Endothelial cell of umbilical vein (primary cell): ENCODE measurements at regions not wholly inside any gene's neighbourhood (a gene's known extent, or its start where the extent isn't known, plus 50 kb on each side); places are given as distances from the start of the nearest gene placed in this dataset.

Source experiments
- BruUV-seq: library from RNA; stranded (reverse); fragments of 400-500 nt; replicated peaks from 2 replicates; lab custom pipeline; 2021; lab: Mats Ljungman, UMichigan
- CTCF ChIA-PET: fragments of 300-600, 350-600 bp; sonication (Branson Sonifier 250); formaldehyde crosslinking; loops from one replicate; lab custom pipeline; 2021; ENCODE audit warnings: antibody characterized with exemption, inconsistent platforms; lab: Charles Lee
- POLR2A ChIA-PET: fragments of 300-600, 350-600 bp; sonication (Branson Sonifier 250); formaldehyde crosslinking; loops from one replicate; lab custom pipeline; 2021; ENCODE audit warnings: antibody characterized with exemption, inconsistent platforms; lab: Charles Lee
- DNase-seq: peaks from one replicate; pipeline ENCODE4 v3.0.0-alpha.2; 2011; ENCODE audit warnings: low read depth, low spot score
- FAIRE-seq: peaks from 2 replicates; lab custom pipeline; 2011; peaks lifted over from hg19 to GRCh38; lab: Jason Lieb, UNC
- H2AFZ ChIP-seq: 2 replicates; pipeline ENCODE4 v1.6.0; 2012; ENCODE audit warnings: low read depth, low read length, control low read depth, inconsistent platforms
- H3K27ac ChIP-seq: 2 replicates; pipeline ENCODE4 v1.5.1; 2011; ENCODE audit warnings: low read depth, mild to moderate bottlenecking, control low read depth, low read length, moderate library complexity; ENCODE audit not compliant: insufficient read depth
- H3K27me3 ChIP-seq, 2 experiments: 2 replicates each; pipeline versions ENCODE4 v1.6.0 to v1.6.1; 2011; ENCODE audit warnings: low read length in 2 of 2, mixed read lengths in 1 of 2; ENCODE audit not compliant: control insufficient read depth in 2 of 2, insufficient read depth in 2 of 2
- H3K36me3 ChIP-seq, 2 experiments: 2 replicates in 1 of 2; 3 replicates in 1 of 2; pipeline ENCODE4 v1.5.1; 2011; ENCODE audit warnings: low read length in 2 of 2, mild to moderate bottlenecking in 1 of 2, moderate library complexity in 1 of 2; ENCODE audit not compliant: control insufficient read depth in 2 of 2, insufficient read depth in 2 of 2; ENCODE audit errors: extremely low read depth in 1 of 2
- H3K4me1 ChIP-seq: 3 replicates; pipeline ENCODE4 v1.5.1; 2011; ENCODE audit warnings: mild to moderate bottlenecking, low read length; ENCODE audit not compliant: control insufficient read depth, insufficient read depth; ENCODE audit errors: extremely low read depth
- H3K4me2 ChIP-seq: 2 replicates; pipeline ENCODE4 v1.6.1; 2011; ENCODE audit warnings: low read length, control low read depth, mixed read lengths; ENCODE audit not compliant: insufficient read depth
- H3K4me3 ChIP-seq, 3 experiments: fragments of 200-600 bp in 1 of 3; sonication (generic), shearing (Covaris generic) in 1 of 3; replicated peaks in 1 of 3; 2 replicates each; pipeline ENCODE4 v1.5.1; 2011 to 2016; ENCODE audit warnings: control low read depth in 3 of 3, low read length in 3 of 3, mild to moderate bottlenecking in 2 of 3, inconsistent platforms in 1 of 3, low read depth in 1 of 3, moderate library complexity in 1 of 3; ENCODE audit not compliant: insufficient read depth in 1 of 3
- H3K79me2 ChIP-seq: 2 replicates; pipeline ENCODE4 v1.6.0; 2012; ENCODE audit warnings: low read length, inconsistent platforms; ENCODE audit not compliant: control insufficient read depth, insufficient read depth
- H3K9ac ChIP-seq: replicated peaks from 2 replicates; pipeline ENCODE3; 2011; ENCODE audit warnings: low read length, control low read depth; ENCODE audit not compliant: insufficient read depth; ENCODE audit errors: extremely low read depth
- H3K9me1 ChIP-seq: replicated peaks from 3 replicates; pipeline ENCODE4 v1.6.0; 2011; ENCODE audit warnings: mild to moderate bottlenecking, low read length; ENCODE audit not compliant: control insufficient read depth, insufficient read depth; ENCODE audit errors: extremely low read depth
- H3K9me3 ChIP-seq: replicated peaks from 2 replicates; pipeline ENCODE4 v1.5.1; 2012; ENCODE audit warnings: low read length, inconsistent platforms; ENCODE audit not compliant: control insufficient read depth, insufficient read depth
- H4K20me1 ChIP-seq: replicated peaks from 2 replicates; pipeline ENCODE3; 2011; ENCODE audit warnings: mild to moderate bottlenecking, low read length; ENCODE audit not compliant: control insufficient read depth, insufficient read depth; ENCODE audit errors: extremely low read depth
- CTCF ChIP-seq, 2 donors: IDR thresholded peaks; 1 replicate in 1 of 2; 2 replicates in 1 of 2; pipeline ENCODE4 v1.5.1; 2011; ENCODE audit warnings: low read length in 2 of 2, mild to moderate bottlenecking in 2 of 2, moderate library complexity in 2 of 2, control low read depth in 1 of 2, inconsistent platforms in 1 of 2, low read depth in 1 of 2; ENCODE audit not compliant: insufficient read depth in 1 of 2; ENCODE audit errors: extremely low read depth in 1 of 2
- EZH2 ChIP-seq: IDR thresholded peaks from 2 replicates; pipeline ENCODE4 v1.6.1; 2012; ENCODE audit warnings: borderline replicate concordance, low read depth, mild to moderate bottlenecking, moderate library complexity, low read length, inconsistent platforms; ENCODE audit not compliant: severe bottlenecking
- FOS ChIP-seq: IDR thresholded peaks from 2 replicates; pipeline ENCODE4 v1.6.1; 2011; ENCODE audit warnings: mild to moderate bottlenecking, low read length, moderate library complexity, borderline replicate concordance; ENCODE audit not compliant: insufficient read depth
- GATA2 ChIP-seq: IDR thresholded peaks from 2 replicates; pipeline ENCODE4 v1.7.0; 2011; ENCODE audit warnings: low read depth, mild to moderate bottlenecking, moderate library complexity, mixed read lengths, low read length; ENCODE audit not compliant: insufficient read length, insufficient read depth
- JUN ChIP-seq: IDR thresholded peaks from 2 replicates; pipeline ENCODE4 v1.6.1; 2011; ENCODE audit warnings: borderline replicate concordance, low read depth; ENCODE audit not compliant: insufficient read length, insufficient read depth
- MAX ChIP-seq: IDR thresholded peaks from 2 replicates; pipeline ENCODE4 v1.6.1; 2011; ENCODE audit not compliant: insufficient read depth, insufficient read length
- MYC ChIP-seq: IDR thresholded peaks from one replicate; pipeline ENCODE4 v1.6.1; 2011; ENCODE audit warnings: mild to moderate bottlenecking, low read depth, low read length
- POLR2A ChIP-seq: IDR thresholded peaks from 2 replicates; pipeline ENCODE4 v1.6.1; 2012; ENCODE audit warnings: low read depth, mild to moderate bottlenecking, control low read depth, low read length
- POLR2AphosphoS5 ChIP-seq: IDR thresholded peaks from 2 replicates; pipeline ENCODE4 v1.6.1; 2012; ENCODE audit warnings: low read depth, mild to moderate bottlenecking, control low read depth, low read length, moderate library complexity; ENCODE audit not compliant: insufficient read depth
- dilution Hi-C: fragments of 300-500 bp; cut with MboI; formaldehyde crosslinking; loops from one replicate; pipeline ENCODE4 v1.15.0; 2019; ENCODE audit warnings: low sequenced_read_pairs; ENCODE audit not compliant: extremely low pct_ligation_motif_present
- intact Hi-C: fragments of 100-400 bp; cut with micrococcal nuclease; formaldehyde crosslinking; loops from one replicate; pipeline ENCODE4 v1.10.0; 2022

GRCh38 chr1:219555031-219555692, 57.7 kb downstream of the ZC3H11B start:
- dilution Hi-C loops = no loop called here
- H2AFZ ChIP-seq = no peak overlapping the region

More at GRCh38 chr1:219555031-219555692, 57.7 kb downstream of the ZC3H11B start:
- POLR2A ChIA-PET = no interaction called here
- BruUV-seq = no TSS peak
- intact Hi-C loops = no loop called here
- Histone ChIP-seq H3K9me1 (no peaks in the 10 kb centered on the region), H3K4me1 (no peaks in the 10 kb centered on the region), H3K36me3 (no peaks in the 10 kb centered on the region), H3K4me2 (no peak overlapping the region), H3K4me3 (no peak overlapping the region), H4K20me1 (no peaks in the 10 kb centered on the region), H3K79me2 (no peaks in the 10 kb centered on the region), H3K27me3 (peaks cover 0 to 1% of the 10 kb centered on the region in 2 experiments), H3K9me3 (no peaks in the 10 kb centered on the region), H3K27ac (no peak overlapping the region), H3K9ac (no peak overlapping the region)
- DNase-seq (no peak), FAIRE-seq (no peak)
- CTCF ChIA-PET = interaction anchor here (0.9 to 2.7 kb wide), 4 partner anchors 12 to 15 kb away, joined by 3 to 9 read pairs (median 6); no protein-coding TSS in a partner anchor
- TF ChIP-seq JUN (no peak), POLR2A (no peak), MAX (no peak), GATA2 (no peak), FOS (no peak), MYC (no peak), CTCF (IDR thresholded peaks at IDR 0.05; ENCODE audit: extremely low read depth in 1 of 2, insufficient read depth in 1 of 2, low read depth in 1 of 2, low read length in 2 of 2) (no peak), EZH2 (no peak), POLR2AphosphoS5 (no peak)
